ENCODE measurements at regions not wholly inside any gene's neighbourhood (a gene's known extent, or its start where the extent isn't known, plus 50 kb on each side); places are given as distances from the start of the nearest gene placed in this dataset.
"Not testable (repeated sequence)": the region's sequence is repeated elsewhere in the genome, so short reads cannot be mapped to it uniquely, and the experiment has no call there.

DNA sequence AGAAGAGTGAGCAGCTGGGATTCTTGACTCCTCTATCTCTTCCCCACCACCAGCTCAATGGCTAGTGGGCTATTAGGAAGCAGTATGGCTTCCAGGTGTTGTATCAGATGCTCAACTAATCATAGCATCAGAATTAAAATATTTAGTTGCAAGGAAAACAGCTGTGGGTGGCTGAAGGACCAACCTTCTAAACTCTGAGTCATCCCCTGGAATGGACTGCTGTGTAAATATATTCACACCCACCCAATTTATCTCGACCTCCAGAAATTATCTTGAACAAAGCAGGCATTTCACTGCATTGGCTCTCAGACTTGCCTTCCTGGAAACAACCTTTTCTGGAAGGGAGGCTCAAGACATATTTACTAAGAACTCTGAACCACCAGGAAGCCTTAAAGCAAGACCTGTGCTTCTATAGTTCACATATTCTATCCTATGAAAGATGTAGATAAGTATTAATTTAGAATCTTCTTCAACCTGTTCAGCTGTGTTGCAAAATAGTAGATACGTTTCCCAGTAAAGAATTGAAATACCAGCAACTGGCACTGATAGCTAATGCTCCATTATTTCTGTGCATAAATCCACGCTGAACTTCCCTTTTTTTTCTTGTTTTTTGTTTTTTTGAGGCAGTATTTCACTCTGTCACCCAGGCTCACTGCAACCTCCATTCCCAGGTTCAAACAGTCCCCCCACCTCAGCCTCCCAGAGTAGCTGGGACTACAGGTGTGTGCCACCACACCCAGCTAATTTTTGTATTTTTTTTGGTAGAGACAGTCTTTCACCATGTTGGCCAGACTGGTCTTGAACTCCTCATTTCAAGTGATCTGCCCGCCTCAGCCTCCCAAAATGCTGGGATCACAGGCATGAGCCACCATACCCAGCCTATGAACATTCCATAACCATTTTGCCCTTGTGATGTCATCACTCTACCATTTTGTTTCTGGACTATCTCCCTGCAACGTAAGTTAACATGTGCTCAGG lies 56.9 kb upstream of the CD2AP start:
- Histone ChIP-seq H3K27ac (ENCODE audit: low read length) (no peak overlapping the region), H3K27me3 (replicated peaks; ENCODE audit: insufficient read depth, low read length) (peaks cover 20% of the 10 kb centered on the region), H3K9me2 (replicated peaks; ENCODE audit: insufficient read depth, low read length) (no peaks in the 10 kb centered on the region), H3K36me3 (replicated peaks; ENCODE audit: insufficient read depth, low read length) (no peaks in the 10 kb centered on the region), H4K20me1 (ENCODE audit: insufficient read depth, low read length) (no peaks in the 10 kb centered on the region), H3K9ac (ENCODE audit: low read length) (no peak overlapping the region), H3K4me3 (ENCODE audit: low read length) (no peak overlapping the region), H3K4me1 (ENCODE audit: low read length) (no peaks in the 10 kb centered on the region), H3K4me2 (ENCODE audit: low read depth, low read length) (no peak overlapping the region), H3K9me3 (replicated peaks; ENCODE audit: insufficient read depth, low read length) (no peaks in the 10 kb centered on the region), H3F3A (ENCODE audit: insufficient read depth, low read length) (no peaks in the 10 kb centered on the region), H3K79me2 (ENCODE audit: low read length) (no peaks in the 10 kb centered on the region), H2AFZ (ENCODE audit: low read length) (no peak overlapping the region)
- no peak for TF ChIP-seq EZH2 (optimal IDR thresholded peaks at IDR 0.05; ENCODE audit: low read depth, low read length)
- TF ChIP-seq, protein P1, sequence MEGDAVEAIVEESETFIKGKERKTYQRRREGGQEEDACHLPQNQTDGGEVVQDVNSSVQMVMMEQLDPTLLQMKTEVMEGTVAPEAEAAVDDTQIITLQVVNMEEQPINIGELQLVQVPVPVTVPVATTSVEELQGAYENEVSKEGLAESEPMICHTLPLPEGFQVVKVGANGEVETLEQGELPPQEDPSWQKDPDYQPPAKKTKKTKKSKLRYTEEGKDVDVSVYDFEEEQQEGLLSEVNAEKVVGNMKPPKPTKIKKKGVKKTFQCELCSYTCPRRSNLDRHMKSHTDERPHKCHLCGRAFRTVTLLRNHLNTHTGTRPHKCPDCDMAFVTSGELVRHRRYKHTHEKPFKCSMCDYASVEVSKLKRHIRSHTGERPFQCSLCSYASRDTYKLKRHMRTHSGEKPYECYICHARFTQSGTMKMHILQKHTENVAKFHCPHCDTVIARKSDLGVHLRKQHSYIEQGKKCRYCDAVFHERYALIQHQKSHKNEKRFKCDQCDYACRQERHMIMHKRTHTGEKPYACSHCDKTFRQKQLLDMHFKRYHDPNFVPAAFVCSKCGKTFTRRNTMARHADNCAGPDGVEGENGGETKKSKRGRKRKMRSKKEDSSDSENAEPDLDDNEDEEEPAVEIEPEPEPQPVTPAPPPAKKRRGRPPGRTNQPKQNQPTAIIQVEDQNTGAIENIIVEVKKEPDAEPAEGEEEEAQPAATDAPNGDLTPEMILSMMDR (IDR thresholded peaks at IDR 0.05; ENCODE audit: low read length): no peak
- TF ChIP-seq EZH2phosphoT487 (IDR thresholded peaks at IDR 0.05; ENCODE audit: low read length): no peak
- DNase-seq: no peak

DNA sequence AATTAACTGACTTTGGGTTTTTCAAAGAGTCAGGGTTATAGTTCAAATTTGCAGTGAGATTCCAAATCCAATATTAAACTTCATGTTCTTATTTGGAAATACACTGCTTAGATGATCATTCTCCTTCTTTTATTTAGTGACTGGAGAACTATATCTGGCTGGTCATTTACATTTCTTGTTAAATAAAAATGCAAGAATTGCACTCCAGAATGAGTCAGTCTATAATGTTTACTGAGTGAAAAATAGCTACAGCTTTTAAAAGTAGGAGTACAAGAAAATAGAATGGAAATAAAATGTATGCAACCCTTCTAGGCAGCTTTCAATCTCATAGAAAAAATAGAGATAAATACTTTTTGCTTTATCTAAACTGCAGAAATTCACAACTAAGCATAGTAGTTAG lies 54.5 kb upstream of the CD2AP start:
- Histone ChIP-seq H3K36me3 (replicated peaks; ENCODE audit: insufficient read depth, low read length) (no peaks in the 10 kb centered on the region), H3K4me2 (ENCODE audit: low read depth, low read length) (no peak overlapping the region), H4K20me1 (ENCODE audit: insufficient read depth, low read length) (no peaks in the 10 kb centered on the region)

DNA sequence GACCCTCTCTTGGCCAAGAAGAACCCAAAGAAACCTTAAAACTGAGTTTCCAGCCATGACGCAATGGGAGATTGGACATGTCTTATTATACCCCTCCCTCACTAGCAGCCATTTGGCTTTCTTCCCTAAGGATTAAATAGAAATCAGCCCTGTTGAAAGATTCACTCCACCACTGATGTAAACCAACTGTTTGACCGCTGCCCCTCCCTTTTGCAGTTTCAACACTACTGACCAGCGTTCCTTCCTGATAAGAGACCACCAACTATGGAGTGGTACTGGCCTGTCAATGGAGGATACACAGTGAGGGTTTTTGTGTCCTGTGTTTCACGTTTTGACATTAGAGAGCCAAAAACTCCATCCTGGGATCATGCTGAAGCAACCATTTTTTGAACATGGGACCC lies 53.2 kb upstream of the CD2AP start:
- no peak overlapping the region for H3K9ac ChIP-seq (ENCODE audit: low read length)
- H3F3A ChIP-seq (ENCODE audit: insufficient read depth, low read length): no peaks in the 10 kb centered on the region
- no peak for TF ChIP-seq EZH2 (optimal IDR thresholded peaks at IDR 0.05; ENCODE audit: low read depth, low read length)
- H2AFZ ChIP-seq (ENCODE audit: low read length): no peak overlapping the region
- H3K79me2 ChIP-seq (ENCODE audit: low read length): no peaks in the 10 kb centered on the region
- H3K4me2 ChIP-seq (ENCODE audit: low read depth, low read length): no peak overlapping the region
- H3K9me2 ChIP-seq (replicated peaks; ENCODE audit: insufficient read depth, low read length): no peaks in the 10 kb centered on the region
- no peaks in the 10 kb centered on the region for H3K36me3 ChIP-seq (replicated peaks; ENCODE audit: insufficient read depth, low read length)
- DNase-seq: no peak
- no peak overlapping the region for H3K27ac ChIP-seq (ENCODE audit: low read length)
- H3K27me3 ChIP-seq (replicated peaks; ENCODE audit: insufficient read depth, low read length): no peaks in the 10 kb centered on the region
- no peak overlapping the region for H3K4me3 ChIP-seq (ENCODE audit: low read length)
- H3K4me1 ChIP-seq (ENCODE audit: low read length): peaks cover 7% of the 10 kb centered on the region; the same call in 1 of the 2 replicates
- no peaks in the 10 kb centered on the region for H3K9me3 ChIP-seq (replicated peaks; ENCODE audit: insufficient read depth, low read length)
- no peaks in the 10 kb centered on the region for H4K20me1 ChIP-seq (ENCODE audit: insufficient read depth, low read length)

More for the DNA sequence above, 54.5 kb upstream of the CD2AP start:
- H2AFZ ChIP-seq (ENCODE audit: low read length): no peak overlapping the region
- no peak overlapping the region for H3K9ac ChIP-seq (ENCODE audit: low read length)
- no peaks in the 10 kb centered on the region for H3F3A ChIP-seq (ENCODE audit: insufficient read depth, low read length)
- H3K79me2 ChIP-seq (ENCODE audit: low read length): no peaks in the 10 kb centered on the region
- H3K4me1 ChIP-seq (ENCODE audit: low read length): peaks cover 7% of the 10 kb centered on the region; the same call in 1 of the 2 replicates
- no peaks in the 10 kb centered on the region for H3K9me2 ChIP-seq (replicated peaks; ENCODE audit: insufficient read depth, low read length)
- TF ChIP-seq, protein P1 (IDR thresholded peaks at IDR 0.05; ENCODE audit: low read length): no peak
- no peak for TF ChIP-seq EZH2 (optimal IDR thresholded peaks at IDR 0.05; ENCODE audit: low read depth, low read length)
- TF ChIP-seq EZH2phosphoT487 (IDR thresholded peaks at IDR 0.05; ENCODE audit: low read length): no peak
- H3K27ac ChIP-seq (ENCODE audit: low read length): no peak overlapping the region
- H3K27me3 ChIP-seq (replicated peaks; ENCODE audit: insufficient read depth, low read length): 0 out of 2 replicates have a peak, but pooled peaks cover 8% of the 10 kb centered on the region
- no peak overlapping the region for H3K4me3 ChIP-seq (ENCODE audit: low read length)
- DNase-seq: no peak
- H3K9me3 ChIP-seq (replicated peaks; ENCODE audit: insufficient read depth, low read length): no peaks in the 10 kb centered on the region

DNA sequence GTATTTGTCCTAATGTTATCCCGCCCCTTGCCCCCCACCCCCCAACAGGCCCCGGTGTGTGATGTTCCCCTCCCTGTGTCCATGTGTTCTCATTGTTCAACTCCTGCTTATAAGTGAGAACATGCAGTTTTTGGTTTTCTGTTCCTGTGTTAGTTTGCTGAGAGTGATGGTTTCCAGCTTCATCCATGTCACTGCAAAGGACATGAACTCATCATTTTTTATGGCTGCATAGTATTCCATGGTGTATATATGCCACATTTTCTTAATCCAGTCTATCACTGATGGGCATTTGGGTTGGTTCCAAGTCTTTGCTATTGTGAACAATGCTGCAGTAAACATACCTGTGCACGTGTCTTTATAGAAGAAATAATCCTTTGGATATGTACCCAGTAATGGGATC lies 51.9 kb upstream of the CD2AP start:
- not testable (repeated sequence) for H2AFZ ChIP-seq (ENCODE audit: low read length); H3F3A ChIP-seq (ENCODE audit: insufficient read depth, low read length); H3K9ac ChIP-seq (ENCODE audit: low read length); H3K4me1 ChIP-seq (ENCODE audit: low read length); H4K20me1 ChIP-seq (ENCODE audit: insufficient read depth, low read length); H3K27ac ChIP-seq (ENCODE audit: low read length); H3K27me3 ChIP-seq (replicated peaks; ENCODE audit: insufficient read depth, low read length); H3K36me3 ChIP-seq (replicated peaks; ENCODE audit: insufficient read depth, low read length); H3K9me2 ChIP-seq (replicated peaks; ENCODE audit: insufficient read depth, low read length); H3K4me3 ChIP-seq (ENCODE audit: low read length); H3K79me2 ChIP-seq (ENCODE audit: low read length); H3K4me2 ChIP-seq (ENCODE audit: low read depth, low read length); DNase-seq; H3K9me3 ChIP-seq (replicated peaks; ENCODE audit: insufficient read depth, low read length)
